HepG2 (cell line): ENCODE measurements at regions not wholly inside any gene's neighbourhood (a gene's known extent, or its start where the extent isn't known, plus 50 kb on each side); places are given as distances from the start of the nearest gene placed in this dataset.

Experiments used
- ATAC-seq: fragments of 200-7000 bp; cut with Tn5 transposase; 3 replicates; pipeline ENCODE4 v1.9.1; 2020; ENCODE audit warnings: mild to moderate bottlenecking, moderate library complexity
- BruUV-seq: library from RNA; stranded (reverse); fragments of 400-500 nt; replicated peaks from 2 replicates; lab custom pipeline; 2021; lab: Mats Ljungman, UMichigan
- CTCF ChIA-PET: fragments of 300-600 bp; formaldehyde crosslinking; extraction: SDS; loops from one replicate; lab custom pipeline; 2021; ENCODE audit warnings: low total read pairs, inconsistent platforms, low intra/inter-chr PET ratio; lab: Yijun Ruan, JAX
- POLR2A ChIA-PET: fragments of 350-600 bp; sonication (Branson Sonifier 250); formaldehyde crosslinking; loops from one replicate; lab custom pipeline; 2020; ENCODE audit warnings: antibody characterized with exemption, inconsistent platforms; lab: Yijun Ruan, JAX
- DNase-seq: peaks from one replicate; pipeline ENCODE4 v3.0.0-alpha.2; 2015; ENCODE audit warnings: low spot score
- FAIRE-seq: peaks from 3 replicates; lab custom pipeline; 2011; peaks lifted over from hg19 to GRCh38; lab: Jason Lieb, UNC
- H2AFZ ChIP-seq: one replicate; pipeline ENCODE4 v1.6.1; 2011; ENCODE audit warnings: low read length, inconsistent platforms
- H3K27ac ChIP-seq: fragments of 300-600 bp; 3 replicates; pipeline ENCODE4 v1.8.0; 2011; ENCODE audit warnings: mixed run types, mild to moderate bottlenecking, mixed read lengths, low read length, inconsistent platforms; ENCODE audit not compliant: insufficient read depth; ENCODE audit errors: extremely low read length
- H3K27me3 ChIP-seq, 2 experiments: fragments of 200-600 bp in 1 of 2; 2 replicates in 1 of 2; 3 replicates in 1 of 2; pipeline versions ENCODE4 v1.6.0 to v1.8.0; 2011; ENCODE audit warnings: low read length in 2 of 2, mild to moderate bottlenecking in 2 of 2, moderate library complexity in 2 of 2, inconsistent platforms in 1 of 2; ENCODE audit not compliant: insufficient read depth in 2 of 2, control insufficient read depth in 1 of 2
- H3K36me3 ChIP-seq, 2 experiments: fragments of 200-600 bp in 1 of 2; replicated peaks in 1 of 2; 2 replicates in 1 of 2; 3 replicates in 1 of 2; pipeline versions ENCODE4 v1.5.1 to v1.8.0; 2011; ENCODE audit warnings: low read length in 2 of 2, inconsistent platforms in 1 of 2; ENCODE audit not compliant: insufficient read depth in 2 of 2, control insufficient read depth in 1 of 2
- H3K4me1 ChIP-seq: 2 replicates; pipeline ENCODE4 v1.5.1; 2012; ENCODE audit warnings: low read length, inconsistent platforms; ENCODE audit not compliant: insufficient read depth
- H3K4me2 ChIP-seq: 2 replicates; pipeline ENCODE4 v1.6.0; 2011; ENCODE audit warnings: low read depth, low read length, inconsistent platforms
- H3K4me3 ChIP-seq, 3 experiments: fragments of 200-600 bp in 1 of 3; sonication (generic), shearing (Covaris generic) in 1 of 3; replicated peaks in 1 of 3; 2 replicates each; pipeline ENCODE4 v1.5.1; 2011 to 2016; ENCODE audit warnings: low read length in 3 of 3, inconsistent platforms in 2 of 3, low read depth in 2 of 3, mild to moderate bottlenecking in 2 of 3, control low read depth in 1 of 3, mixed read lengths in 1 of 3; ENCODE audit not compliant: insufficient read depth in 1 of 3
- H3K79me2 ChIP-seq: one replicate; pipeline ENCODE4 v1.6.1; 2011; ENCODE audit warnings: low read length, inconsistent platforms; ENCODE audit not compliant: insufficient read depth
- H3K9ac ChIP-seq: 2 replicates; pipeline ENCODE4 v1.6.0; 2011; ENCODE audit warnings: mild to moderate bottlenecking, low read depth, low read length, inconsistent platforms; ENCODE audit not compliant: insufficient read depth
- H3K9me3 ChIP-seq: 2 replicates; pipeline ENCODE4 v1.5.1; 2012; ENCODE audit warnings: mild to moderate bottlenecking, low read length
- H4K20me1 ChIP-seq: 2 replicates; pipeline ENCODE4 v1.6.0; 2011; ENCODE audit warnings: inconsistent platforms, mild to moderate bottlenecking, low read length, moderate library complexity; ENCODE audit not compliant: insufficient read depth
- CREM ChIP-seq, 2 experiments: sonication (generic) in 1 of 2; formaldehyde crosslinking in 1 of 2; IDR thresholded peaks; 2 replicates each; pipeline versions ENCODE4 v1.4.0 to v1.6.1; 2016 to 2020; ENCODE audit warnings: antibody characterized with exemption in 1 of 2, mild to moderate bottlenecking in 1 of 2, missing genetic modification reagents in 1 of 2
- ELF3 ChIP-seq: IDR thresholded peaks from 2 replicates; pipeline ENCODE4 v1.6.1; 2016; ENCODE audit warnings: missing genetic modification reagents, missing compliant biosample characterization
- MTF2 ChIP-seq: sonication (generic); formaldehyde crosslinking; IDR thresholded peaks from 2 replicates; pipeline ENCODE4 v1.5.0; 2020; ENCODE audit warnings: missing genetic modification reagents, borderline replicate concordance
- PAWR ChIP-seq: sonication (generic); formaldehyde crosslinking; IDR thresholded peaks from 2 replicates; pipeline ENCODE4 v1.4.0; 2020; ENCODE audit warnings: missing genetic modification reagents, mild to moderate bottlenecking, borderline replicate concordance
- ZBTB21 ChIP-seq: sonication (generic); formaldehyde crosslinking; IDR thresholded peaks from 2 replicates; pipeline ENCODE4 v1.4.0; 2020; ENCODE audit warnings: missing genetic modification reagents
- ZBTB3 ChIP-seq: sonication (generic); formaldehyde crosslinking; IDR thresholded peaks from 2 replicates; pipeline ENCODE4 v1.4.0; 2020; ENCODE audit warnings: low read depth, mild to moderate bottlenecking, moderate library complexity, missing genetic modification reagents, borderline replicate concordance
- ZFP36L2 ChIP-seq: sonication (generic); formaldehyde crosslinking; IDR thresholded peaks from 2 replicates; pipeline ENCODE4 v1.4.0; 2020; ENCODE audit warnings: missing genetic modification reagents
- ZNF124 ChIP-seq: sonication (generic); formaldehyde crosslinking; IDR thresholded peaks from 2 replicates; pipeline ENCODE4 v1.4.0; 2020; ENCODE audit warnings: missing genetic modification reagents
- WGBS: methylation state at CpG from one replicate; pipeline ENCODE4 v1.1.6; 2017; ENCODE audit warnings: low lambda C conversion rate; 5-methylcytosine and 5-hydroxymethylcytosine counted together
- in situ Hi-C: cut with HindIII; loops from 2 replicates; pipeline ENCODE4 v1.10.0; 2017; ENCODE audit warnings: low pct_unique_long_range_greater_than_20kb; ENCODE audit not compliant: extremely low pct_ligation_motif_present
- intact Hi-C: fragments of 100-400 bp; cut with micrococcal nuclease; formaldehyde crosslinking; loops from one replicate; pipeline ENCODE4 v1.10.0; 2022; ENCODE audit not compliant: unreplicated experiment
- TF ChIP-seq, protein P1 (sequence below): sonication (generic); formaldehyde crosslinking; IDR thresholded peaks from 2 replicates; pipeline ENCODE4 v1.4.0; 2020; ENCODE audit warnings: mild to moderate bottlenecking, low read depth, missing genetic modification reagents
- TF ChIP-seq, protein P2 (sequence below): IDR thresholded peaks from 2 replicates; pipeline ENCODE4 v1.6.1; 2016; ENCODE audit warnings: missing compliant biosample characterization, missing genetic modification reagents, borderline replicate concordance

DNA sequence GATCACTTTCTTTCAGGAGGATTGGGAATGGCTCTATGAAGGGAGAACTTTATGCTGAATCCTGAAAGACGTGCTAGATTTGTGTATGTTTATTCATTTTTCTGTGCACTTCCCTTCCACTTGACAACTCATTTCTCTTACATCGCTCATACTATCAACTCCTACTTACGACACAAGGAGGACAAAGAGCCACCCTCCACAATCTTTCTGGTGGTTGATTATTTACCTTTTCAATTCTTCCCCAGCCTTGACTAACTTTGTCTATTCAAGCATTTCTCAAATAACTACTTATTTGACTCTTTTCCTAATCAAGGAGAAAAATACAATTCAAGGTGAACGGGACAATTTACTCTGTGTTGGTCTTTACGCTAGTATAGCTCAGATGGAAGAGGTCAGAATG is 622.1 kb downstream of the TLR4 start:
- BruUV-seq, result no TSS peak
- ATAC-seq, result no peak
- FAIRE-seq, result no peak

More for the DNA sequence above, 622.1 kb downstream of the TLR4 start:
- H3K4me2 ChIP-seq, result no peak overlapping the region
- POLR2A ChIA-PET, result no interaction called here
- H3K79me2 ChIP-seq, result no peaks in the 10 kb centered on the region
- H3K4me3 ChIP-seq, result no peak overlapping the region
- TF ChIP-seq ZNF124 (CRISPR knock-in tag) (no peak), CREM (IDR thresholded peaks at IDR 0.05) (no peak), CREM (CRISPR knock-in tag; IDR thresholded peaks at IDR 0.05) (no peak), MTF2 (CRISPR knock-in tag) (no peak), ZFP36L2 (no peak), ELF3 (CRISPR knock-in tag) (no peak), PAWR (CRISPR knock-in tag) (no peak), ZBTB3 (CRISPR knock-in tag) (no peak), ZBTB21 (CRISPR knock-in tag) (no peak)
- TF ChIP-seq, protein P1, sequence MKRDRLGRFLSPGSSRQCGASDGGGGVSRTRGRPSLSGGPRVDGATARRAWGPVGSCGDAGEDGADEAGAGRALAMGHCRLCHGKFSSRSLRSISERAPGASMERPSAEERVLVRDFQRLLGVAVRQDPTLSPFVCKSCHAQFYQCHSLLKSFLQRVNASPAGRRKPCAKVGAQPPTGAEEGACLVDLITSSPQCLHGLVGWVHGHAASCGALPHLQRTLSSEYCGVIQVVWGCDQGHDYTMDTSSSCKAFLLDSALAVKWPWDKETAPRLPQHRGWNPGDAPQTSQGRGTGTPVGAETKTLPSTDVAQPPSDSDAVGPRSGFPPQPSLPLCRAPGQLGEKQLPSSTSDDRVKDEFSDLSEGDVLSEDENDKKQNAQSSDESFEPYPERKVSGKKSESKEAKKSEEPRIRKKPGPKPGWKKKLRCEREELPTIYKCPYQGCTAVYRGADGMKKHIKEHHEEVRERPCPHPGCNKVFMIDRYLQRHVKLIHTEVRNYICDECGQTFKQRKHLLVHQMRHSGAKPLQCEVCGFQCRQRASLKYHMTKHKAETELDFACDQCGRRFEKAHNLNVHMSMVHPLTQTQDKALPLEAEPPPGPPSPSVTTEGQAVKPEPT (CRISPR knock-in tag), result no peak
- TF ChIP-seq, protein P2, sequence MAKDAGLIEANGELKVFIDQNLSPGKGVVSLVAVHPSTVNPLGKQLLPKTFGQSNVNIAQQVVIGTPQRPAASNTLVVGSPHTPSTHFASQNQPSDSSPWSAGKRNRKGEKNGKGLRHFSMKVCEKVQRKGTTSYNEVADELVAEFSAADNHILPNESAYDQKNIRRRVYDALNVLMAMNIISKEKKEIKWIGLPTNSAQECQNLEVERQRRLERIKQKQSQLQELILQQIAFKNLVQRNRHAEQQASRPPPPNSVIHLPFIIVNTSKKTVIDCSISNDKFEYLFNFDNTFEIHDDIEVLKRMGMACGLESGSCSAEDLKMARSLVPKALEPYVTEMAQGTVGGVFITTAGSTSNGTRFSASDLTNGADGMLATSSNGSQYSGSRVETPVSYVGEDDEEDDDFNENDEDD (CRISPR knock-in tag), result no peak
- TF ChIP-seq, all 625 proteins: peak for 0
- Histone ChIP-seq H3K27me3 (no peaks in the 10 kb centered on the region), H3K4me1 (no peaks in the 10 kb centered on the region), H2AFZ (no peak overlapping the region), H3K36me3 (no peaks in the 10 kb centered on the region), H3K27ac (no peak overlapping the region), H3K9me3 (peaks cover 84% of the 10 kb centered on the region), H4K20me1 (no peaks in the 10 kb centered on the region), H3K9ac (no peak overlapping the region)
- WGBS, result 48% methylated on average over 5 of the region's 5 CpGs
- CTCF ChIA-PET, result no interaction called here
- DNase-seq, result no peak
- in situ Hi-C loops (no loop called here), intact Hi-C loops (loop anchor here (5.0 kb wide), 1 partner anchor 551 kb away; no protein-coding TSS in a partner anchor)
